ENCODE measurements at regions not wholly inside any gene's neighbourhood (a gene's known extent, or its start where the extent isn't known, plus 50 kb on each side); places are given as distances from the start of the nearest gene placed in this dataset.
A peak's percentile ranks its signal among the peaks of the same experiment; 100 is the strongest.

GRCh38 chr6:163757520-163757919 lies 343.0 kb downstream of the QKI start:
- Mint-ChIP-seq H3K27ac (peak overlapping the region in 2 of 3 experiments; percentile 2 to 59; a peak in 3 of 7 replicates), H3K36me3 (ENCODE audit: insufficient read depth in 1 of 3, low read depth in 3 of 3) (peaks cover 2 to 8% (median 2%) of the 10 kb centered on the region in 3 experiments; a peak in 5 of 7 replicates), H3K9me3 (peaks cover 2 to 9% of the 10 kb centered on the region in 2 experiments; a peak in 4 of 5 replicates), H3K27me3 (ENCODE audit: low read depth) (peaks cover 2% of the 10 kb centered on the region; the same call in 1 of the 2 replicates), H3K4me3 (no peak overlapping the region), H3K4me1 (peaks cover 19 to 22% of the 10 kb centered on the region in 2 experiments)
- peak overlapping the region; percentile 99 for H2BK20ac ChIP-seq (ENCODE audit: low read depth, low read length, poor library complexity, severe bottlenecking)
- H3K56ac ChIP-seq (ENCODE audit: insufficient read length, low read depth, low read length): no peak overlapping the region
- H2AFZ ChIP-seq (ENCODE audit: low read length): no peak overlapping the region
- H3K14ac ChIP-seq (ENCODE audit: insufficient read depth, low read length): no peak overlapping the region
- H2AK5ac ChIP-seq (ENCODE audit: insufficient read length, low read length): no peak overlapping the region
- H2BK5ac ChIP-seq (ENCODE audit: insufficient read length, low read length): no peak overlapping the region
- H3K9ac ChIP-seq (ENCODE audit: extremely low read depth, insufficient read length, low read length): no peak overlapping the region
- no peaks in the 10 kb centered on the region for H3K9me3 ChIP-seq (ENCODE audit: control insufficient read depth, low read depth, low read length)
- H3K23ac ChIP-seq (ENCODE audit: insufficient read length, low read depth, low read length): no peak overlapping the region
- no peak overlapping the region for H4K91ac ChIP-seq (ENCODE audit: insufficient read length, low read depth, low read length)
- no peaks in the 10 kb centered on the region for H3K23me2 ChIP-seq (ENCODE audit: insufficient read length, low read depth, low read length, poor library complexity, severe bottlenecking)
- H2BK15ac ChIP-seq (ENCODE audit: low read depth, low read length): no peak overlapping the region
- H4K8ac ChIP-seq (replicated peaks; ENCODE audit: insufficient read length, low read depth, low read length): no peak overlapping the region
- H3K4me2 ChIP-seq (ENCODE audit: insufficient read depth, insufficient read length, low read length): no peak overlapping the region
- H3K27ac ChIP-seq (ENCODE audit: insufficient read length, low read depth, low read length): peak overlapping the region; percentile 11
- no peaks in the 10 kb centered on the region for H3K79me1 ChIP-seq (ENCODE audit: insufficient read depth, low read depth, low read length, poor library complexity, severe bottlenecking)
- peaks cover 7% of the 10 kb centered on the region; the same call in 1 of the 2 replicates for H3K4me1 ChIP-seq (ENCODE audit: insufficient read depth, low read length)
- H3K18ac ChIP-seq (ENCODE audit: insufficient read length, low read depth, low read length): no peak overlapping the region
- H3K4ac ChIP-seq (ENCODE audit: low read depth, low read length): no peak overlapping the region
- H2BK120ac ChIP-seq (ENCODE audit: low read depth, low read length, poor library complexity, severe bottlenecking): no peak overlapping the region
- no peak for TF ChIP-seq CTCF (conservative IDR thresholded peaks at IDR 0.05)
- DNase-seq: no peak
- H3K79me2 ChIP-seq (ENCODE audit: insufficient read depth, low read length): no peaks in the 10 kb centered on the region
- no peaks in the 10 kb centered on the region for H3K27me3 ChIP-seq (ENCODE audit: insufficient read depth, low read length)
- H4K5ac ChIP-seq (ENCODE audit: insufficient read length, low read depth, low read length): no peak overlapping the region
- no peak overlapping the region for H2BK12ac ChIP-seq (ENCODE audit: insufficient read length, low read depth, low read length)
- H4K20me1 ChIP-seq (ENCODE audit: control insufficient read depth, insufficient read depth, insufficient read length): no peaks in the 10 kb centered on the region
- no peak overlapping the region for H3T11ph ChIP-seq (ENCODE audit: low read length)

Data from H9 (cell line).